ENCODE measurements at regions not wholly inside any gene's neighbourhood (a gene's known extent, or its start where the extent isn't known, plus 50 kb on each side); places are given as distances from the start of the nearest gene placed in this dataset.
"Not testable (repeated sequence)": the region's sequence is repeated elsewhere in the genome, so short reads cannot be mapped to it uniquely, and the experiment has no call there.

DNA sequence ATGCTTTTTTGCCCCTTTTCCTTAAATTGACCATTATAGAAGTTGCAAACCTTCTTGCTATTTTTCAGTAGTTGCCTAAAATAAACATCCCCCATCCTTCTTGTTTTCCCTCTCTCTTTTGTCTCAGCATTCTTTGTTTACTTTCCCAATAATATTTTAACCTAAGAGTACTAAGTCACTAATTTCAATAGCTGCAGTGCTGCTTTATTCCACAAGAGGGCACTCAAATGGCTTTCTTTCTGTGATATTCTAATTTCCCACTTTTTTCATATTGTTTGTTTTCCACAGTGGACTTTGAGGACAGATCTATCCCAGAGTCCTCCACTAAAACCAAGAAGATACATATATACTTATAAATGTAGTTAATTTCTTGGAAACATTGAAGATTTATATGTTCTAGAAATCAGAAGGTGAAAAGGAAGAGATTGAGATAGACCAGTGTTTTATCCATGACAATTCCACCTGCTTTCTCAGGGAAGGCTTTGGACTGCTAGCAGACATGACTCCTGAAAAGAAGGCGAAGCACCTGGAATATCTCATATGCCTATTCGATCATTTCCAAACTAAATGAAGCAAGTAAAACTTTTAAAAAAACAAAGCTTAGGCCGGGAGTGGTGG, 104.8 kb upstream of the GRIK1 start:
- Histone ChIP-seq H3K27ac (ENCODE audit: low read depth, low read length) (no peak overlapping the region), H3K36me3 (ENCODE audit: control insufficient read depth, insufficient read depth, low read length) (no peaks in the 10 kb centered on the region), H3K4me1 (ENCODE audit: control insufficient read depth, insufficient read depth, low read length) (no peaks in the 10 kb centered on the region), H3K9me3 (ENCODE audit: control insufficient read depth, insufficient read depth, low read length) (peaks cover 2% of the 10 kb centered on the region), H3K4me3 (ENCODE audit: low read depth, low read length) (no peak overlapping the region), H3K27me3 (ENCODE audit: control insufficient read depth, insufficient read depth, low read length) (no peaks in the 10 kb centered on the region)
- WGBS (ENCODE audit: insufficient coverage): 90% methylated on average over 2 of the region's 3 CpGs
- DNase-seq (ENCODE audit: low read depth in 4 of 6, low spot score in 6 of 6): peak in 5 of 6 donors; percentile 15 to 81 (median 26)

DNA sequence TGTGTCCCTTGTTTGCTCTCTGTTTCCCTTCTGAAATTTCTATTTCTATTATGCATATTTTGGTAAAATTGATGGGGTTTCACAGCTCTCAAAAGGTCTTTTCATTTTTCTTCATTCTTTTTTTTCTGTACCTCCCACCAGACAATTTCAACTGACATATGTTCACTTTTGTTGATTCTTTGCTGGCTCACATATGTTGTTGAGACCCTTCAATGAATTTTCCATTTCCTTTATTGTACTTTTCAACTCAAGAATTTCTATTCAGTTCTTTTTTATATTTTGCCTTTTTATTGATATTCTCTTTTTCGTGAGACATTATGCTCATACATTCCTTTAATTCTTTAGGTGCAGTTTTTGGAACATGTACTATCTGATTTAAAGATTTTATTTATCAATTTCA, 102.6 kb upstream of the GRIK1 start:
- no peaks in the 10 kb centered on the region for H3K27me3 ChIP-seq (ENCODE audit: control insufficient read depth, insufficient read depth, low read length)
- H3K4me3 ChIP-seq (ENCODE audit: low read depth, low read length): no peak overlapping the region
- H3K9me3 ChIP-seq (ENCODE audit: control insufficient read depth, insufficient read depth, low read length): peaks cover 2% of the 10 kb centered on the region
- DNase-seq (ENCODE audit: low read depth in 4 of 6, low spot score in 6 of 6): no peak
- no peaks in the 10 kb centered on the region for H3K4me1 ChIP-seq (ENCODE audit: control insufficient read depth, insufficient read depth, low read length)
- no peak overlapping the region for H3K27ac ChIP-seq (ENCODE audit: low read depth, low read length)
- no CpG with 5 or more reads among the region's 1 CpG for WGBS (ENCODE audit: insufficient coverage)
- H3K36me3 ChIP-seq (ENCODE audit: control insufficient read depth, insufficient read depth, low read length): no peaks in the 10 kb centered on the region

- H3K4me3 ChIP-seq (ENCODE audit: low read depth, low read length): no peak overlapping the region
- no peaks in the 10 kb centered on the region for H3K27me3 ChIP-seq (ENCODE audit: control insufficient read depth, insufficient read depth, low read length)
- no peak overlapping the region for H3K27ac ChIP-seq (ENCODE audit: low read depth, low read length)
- H3K4me1 ChIP-seq (ENCODE audit: control insufficient read depth, insufficient read depth, low read length): no peaks in the 10 kb centered on the region
- no peak for DNase-seq (ENCODE audit: low read depth in 4 of 6, low spot score in 6 of 6)
- WGBS (ENCODE audit: insufficient coverage): 94% methylated on average over 12 of the region's 12 CpGs
- H3K36me3 ChIP-seq (ENCODE audit: control insufficient read depth, insufficient read depth, low read length): no peaks in the 10 kb centered on the region
- H3K9me3 ChIP-seq (ENCODE audit: control insufficient read depth, insufficient read depth, low read length): no peaks in the 10 kb centered on the region
Measured at GRCh38 chr21:30033441-30033840, 93.6 kb upstream of the GRIK1 start.

GRCh38 chr21:30030416-30030815, 90.6 kb upstream of the GRIK1 start:
- Histone ChIP-seq H3K4me1 (ENCODE audit: control insufficient read depth, insufficient read depth, low read length) (no peaks in the 10 kb centered on the region), H3K9me3 (ENCODE audit: control insufficient read depth, insufficient read depth, low read length) (no peaks in the 10 kb centered on the region), H3K27me3 (ENCODE audit: control insufficient read depth, insufficient read depth, low read length) (no peaks in the 10 kb centered on the region), H3K36me3 (ENCODE audit: control insufficient read depth, insufficient read depth, low read length) (no peaks in the 10 kb centered on the region), H3K27ac (ENCODE audit: low read depth, low read length) (no peak overlapping the region), H3K4me3 (ENCODE audit: low read depth, low read length) (no peak overlapping the region)
- 97% methylated on average over 3 of the region's 6 CpGs for WGBS (ENCODE audit: insufficient coverage)
- no peak for DNase-seq (ENCODE audit: low read depth in 4 of 6, low spot score in 6 of 6)

GRCh38 chr21:30028537-30028936, 88.7 kb upstream of the GRIK1 start:
- no peak for DNase-seq (ENCODE audit: low read depth in 4 of 6, low spot score in 6 of 6)
- no CpG with 5 or more reads among the region's 2 CpGs for WGBS (ENCODE audit: insufficient coverage)
- H3K27me3 ChIP-seq (ENCODE audit: control insufficient read depth, insufficient read depth, low read length): no peaks in the 10 kb centered on the region
- no peaks in the 10 kb centered on the region for H3K36me3 ChIP-seq (ENCODE audit: control insufficient read depth, insufficient read depth, low read length)
- H3K27ac ChIP-seq (ENCODE audit: low read depth, low read length): no peak overlapping the region
- H3K4me1 ChIP-seq (ENCODE audit: control insufficient read depth, insufficient read depth, low read length): no peaks in the 10 kb centered on the region
- no peak overlapping the region for H3K4me3 ChIP-seq (ENCODE audit: low read depth, low read length)
- no peaks in the 10 kb centered on the region for H3K9me3 ChIP-seq (ENCODE audit: control insufficient read depth, insufficient read depth, low read length)

GRCh38 chr21:30027986-30028385, 88.2 kb upstream of the GRIK1 start:
- DNase-seq (ENCODE audit: low read depth in 4 of 6, low spot score in 6 of 6): peak in 1 of 6 donors; percentile 58
- no peaks in the 10 kb centered on the region for H3K36me3 ChIP-seq (ENCODE audit: control insufficient read depth, insufficient read depth, low read length)
- H3K4me3 ChIP-seq (ENCODE audit: low read depth, low read length): no peak overlapping the region
- 91% methylated on average over 5 of the region's 6 CpGs for WGBS (ENCODE audit: insufficient coverage)
- no peaks in the 10 kb centered on the region for H3K4me1 ChIP-seq (ENCODE audit: control insufficient read depth, insufficient read depth, low read length)
- no peak overlapping the region for H3K27ac ChIP-seq (ENCODE audit: low read depth, low read length)
- no peaks in the 10 kb centered on the region for H3K27me3 ChIP-seq (ENCODE audit: control insufficient read depth, insufficient read depth, low read length)
- no peaks in the 10 kb centered on the region for H3K9me3 ChIP-seq (ENCODE audit: control insufficient read depth, insufficient read depth, low read length)

GRCh38 chr21:30023056-30023455, 83.3 kb upstream of the GRIK1 start:
- H3K4me1 ChIP-seq (ENCODE audit: control insufficient read depth, insufficient read depth, low read length); H3K27me3 ChIP-seq (ENCODE audit: control insufficient read depth, insufficient read depth, low read length); H3K4me3 ChIP-seq (ENCODE audit: low read depth, low read length); H3K9me3 ChIP-seq (ENCODE audit: control insufficient read depth, insufficient read depth, low read length); DNase-seq (ENCODE audit: low read depth in 4 of 6, low spot score in 6 of 6); H3K27ac ChIP-seq (ENCODE audit: low read depth, low read length); H3K36me3 ChIP-seq (ENCODE audit: control insufficient read depth, insufficient read depth, low read length): not testable (repeated sequence)
- WGBS (ENCODE audit: insufficient coverage): 90% methylated on average over 3 of the region's 11 CpGs

DNA sequence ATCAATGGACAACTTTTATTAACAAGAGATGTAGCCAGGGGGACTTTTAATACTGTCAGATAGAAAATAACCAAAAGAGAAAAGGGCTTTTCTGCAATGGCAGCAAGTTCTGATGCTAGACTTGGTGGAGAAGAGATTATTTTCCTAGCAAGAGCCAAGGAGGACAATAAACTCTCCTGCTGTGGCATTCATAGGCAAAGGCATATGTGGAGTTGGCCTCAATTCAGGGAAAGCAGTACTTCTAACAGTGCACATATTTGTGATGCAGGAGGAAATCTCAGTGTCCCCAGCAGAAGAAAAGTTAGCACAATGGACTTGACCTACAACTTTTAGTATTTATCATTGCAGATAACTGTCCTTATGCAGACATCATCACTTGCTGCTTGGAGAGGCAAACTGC, 75.1 kb upstream of the GRIK1 start:
- Histone ChIP-seq H3K36me3 (ENCODE audit: control insufficient read depth, insufficient read depth, low read length) (no peaks in the 10 kb centered on the region), H3K27ac (ENCODE audit: low read depth, low read length) (no peak overlapping the region), H3K27me3 (ENCODE audit: control insufficient read depth, insufficient read depth, low read length) (no peaks in the 10 kb centered on the region), H3K4me3 (ENCODE audit: low read depth, low read length) (no peak overlapping the region), H3K4me1 (ENCODE audit: control insufficient read depth, insufficient read depth, low read length) (no peaks in the 10 kb centered on the region), H3K9me3 (ENCODE audit: control insufficient read depth, insufficient read depth, low read length) (no peaks in the 10 kb centered on the region)
- peak in 3 of 6 donors; percentile 4 to 68 (median 51) for DNase-seq (ENCODE audit: low read depth in 4 of 6, low spot score in 6 of 6)

- H3K9me3 ChIP-seq (ENCODE audit: control insufficient read depth, insufficient read depth, low read length): no peaks in the 10 kb centered on the region
- no peak overlapping the region for H3K27ac ChIP-seq (ENCODE audit: low read depth, low read length)
- H3K4me3 ChIP-seq (ENCODE audit: low read depth, low read length): no peak overlapping the region
- H3K4me1 ChIP-seq (ENCODE audit: control insufficient read depth, insufficient read depth, low read length): peaks cover 3% of the 10 kb centered on the region
- no peaks in the 10 kb centered on the region for H3K36me3 ChIP-seq (ENCODE audit: control insufficient read depth, insufficient read depth, low read length)
- WGBS (ENCODE audit: insufficient coverage): 39% methylated on average over 4 of the region's 6 CpGs
- H3K27me3 ChIP-seq (ENCODE audit: control insufficient read depth, insufficient read depth, low read length): no peaks in the 10 kb centered on the region
- no peak for DNase-seq (ENCODE audit: low read depth in 4 of 6, low spot score in 6 of 6)
Measured at GRCh38 chr21:29991624-29992023, 51.8 kb upstream of the GRIK1 start.

DNA sequence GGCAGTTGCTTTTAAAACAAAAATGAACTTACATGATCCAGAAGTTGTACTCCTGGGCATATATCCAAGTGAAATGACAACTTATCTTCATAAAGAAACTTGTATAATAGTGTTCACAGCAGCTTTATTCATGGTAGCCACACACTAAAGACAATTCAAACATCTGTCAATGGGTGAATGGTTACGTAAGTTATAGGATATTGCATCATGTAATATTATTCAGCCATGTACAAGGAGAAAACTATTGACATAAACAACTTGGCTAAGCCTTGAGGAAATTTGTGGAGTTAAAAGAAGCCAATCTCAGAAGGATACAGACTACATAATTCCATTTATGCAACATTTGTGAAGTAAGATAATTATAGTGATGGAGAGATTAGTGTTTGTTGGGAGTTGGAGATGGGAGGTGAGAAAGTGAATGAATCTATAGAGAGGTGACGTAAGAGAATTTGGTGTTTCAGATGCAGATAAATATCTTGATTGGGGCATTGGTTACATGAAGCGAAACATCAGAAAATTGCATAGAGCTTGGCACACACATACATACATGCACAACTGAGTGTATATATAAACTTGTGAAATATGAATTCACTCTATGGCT, 49.9 kb upstream of the GRIK1 start:
- H3K36me3 ChIP-seq (ENCODE audit: control insufficient read depth, insufficient read depth, low read length): no peaks in the 10 kb centered on the region
- WGBS (ENCODE audit: insufficient coverage): 100% methylated on average over 1 of the region's 3 CpGs
- DNase-seq (ENCODE audit: low read depth in 4 of 6, low spot score in 6 of 6): no peak

More for the DNA sequence above, 49.9 kb upstream of the GRIK1 start:
- H3K4me3 ChIP-seq (ENCODE audit: low read depth, low read length): no peak overlapping the region
- H3K9me3 ChIP-seq (ENCODE audit: control insufficient read depth, insufficient read depth, low read length): no peaks in the 10 kb centered on the region
- H3K27me3 ChIP-seq (ENCODE audit: control insufficient read depth, insufficient read depth, low read length): no peaks in the 10 kb centered on the region
- H3K27ac ChIP-seq (ENCODE audit: low read depth, low read length): no peak overlapping the region
- peaks cover 3% of the 10 kb centered on the region for H3K4me1 ChIP-seq (ENCODE audit: control insufficient read depth, insufficient read depth, low read length)

Data from spinal cord (tissue), 9 donors.